D341Med (cell line): ENCODE measurements at regions not wholly inside any gene's neighbourhood (a gene's known extent, or its start where the extent isn't known, plus 50 kb on each side); places are given as distances from the start of the nearest gene placed in this dataset.
"Not testable (repeated sequence)": the region's sequence is repeated elsewhere in the genome, so short reads cannot be mapped to it uniquely, and the experiment has no call there.

Source experiments
- DNase-seq: peaks from one replicate; pipeline ENCODE4 v3.0.0; 2012; ENCODE audit warnings: low spot score

- DNase-seq: no peak
Measured at GRCh38 chr14:80298491-80299017, 87.2 kb upstream of the DIO2 start.

- DNase-seq: no peak
Measured at GRCh38 chr14:80291101-80291500, 79.8 kb upstream of the DIO2 start.

GRCh38 chr14:80286744-80287143 is 75.4 kb upstream of the DIO2 start:
- not testable (repeated sequence) for DNase-seq

- DNase-seq: no peak
Measured at GRCh38 chr14:80278293-80279023, 67.2 kb upstream of the DIO2 start.

GRCh38 chr14:80275208-80275850 is 64.0 kb upstream of the DIO2 start:
- no peak for DNase-seq

- DNase-seq: not testable (repeated sequence)
Measured at GRCh38 chr14:80274310-80274709, 63.0 kb upstream of the DIO2 start.

- no peak for DNase-seq
Measured at GRCh38 chr14:80271389-80271788, 60.1 kb upstream of the DIO2 start.

- no peak for DNase-seq
Measured at GRCh38 chr14:80269353-80269925, 58.1 kb upstream of the DIO2 start.

GRCh38 chr14:80266930-80267329 is 55.6 kb upstream of the DIO2 start:
- no peak for DNase-seq

- no peak for DNase-seq
Measured at GRCh38 chr14:80264702-80265101, 53.4 kb upstream of the DIO2 start.
